Vagina (tissue), 2 donors: ENCODE measurements at regions not wholly inside any gene's neighbourhood (a gene's known extent, or its start where the extent isn't known, plus 50 kb on each side); places are given as distances from the start of the nearest gene placed in this dataset.

Source experiments
- POLR2A ChIP-seq, 2 donors: fragments of 450-650 bp; IDR thresholded peaks; one replicate each; pipeline ENCODE4 v1.6.1; 2017; ENCODE audit warnings: antibody characterized with exemption in 2 of 2, mild to moderate bottlenecking in 2 of 2, moderate library complexity in 2 of 2
- TF ChIP-seq, protein P1 (sequence below), 3 experiments: fragments of 450-650 bp in 2 of 3; fragments of 200-600 bp in 1 of 3; sonication (generic) in 1 of 3; IDR thresholded peaks; one replicate each; pipeline ENCODE4 v1.5.1; 2017 to 2019; ENCODE audit warnings: antibody characterized with exemption in 3 of 3, mild to moderate bottlenecking in 2 of 3, moderate library complexity in 2 of 3

DNA sequence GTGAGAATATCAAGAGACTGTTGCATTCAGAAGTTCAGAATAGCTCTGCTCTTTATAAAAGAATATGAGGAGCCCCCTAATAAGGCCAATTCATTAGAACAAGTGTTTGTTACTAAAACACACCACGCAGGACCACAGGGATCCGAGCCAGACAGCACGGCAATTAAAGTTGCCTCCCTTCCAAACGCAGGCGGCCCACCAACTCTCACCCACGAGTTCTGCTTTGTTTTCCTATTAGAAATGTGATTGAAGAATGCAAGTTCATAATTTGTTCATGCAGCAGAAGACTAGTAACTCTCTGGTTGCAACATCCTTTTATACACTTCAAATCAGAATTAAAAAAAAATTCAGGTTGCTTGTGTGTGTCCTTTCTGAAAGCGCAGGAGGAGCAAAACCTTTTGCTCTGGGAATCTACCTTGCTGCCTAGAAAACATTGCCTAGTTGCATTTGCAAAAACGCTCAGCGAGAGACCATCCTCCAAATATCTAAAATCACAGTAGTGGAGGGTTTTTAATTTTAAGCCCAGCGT is 1044.1 kb upstream of the NR2F2 start:
- TF ChIP-seq, protein P1, sequence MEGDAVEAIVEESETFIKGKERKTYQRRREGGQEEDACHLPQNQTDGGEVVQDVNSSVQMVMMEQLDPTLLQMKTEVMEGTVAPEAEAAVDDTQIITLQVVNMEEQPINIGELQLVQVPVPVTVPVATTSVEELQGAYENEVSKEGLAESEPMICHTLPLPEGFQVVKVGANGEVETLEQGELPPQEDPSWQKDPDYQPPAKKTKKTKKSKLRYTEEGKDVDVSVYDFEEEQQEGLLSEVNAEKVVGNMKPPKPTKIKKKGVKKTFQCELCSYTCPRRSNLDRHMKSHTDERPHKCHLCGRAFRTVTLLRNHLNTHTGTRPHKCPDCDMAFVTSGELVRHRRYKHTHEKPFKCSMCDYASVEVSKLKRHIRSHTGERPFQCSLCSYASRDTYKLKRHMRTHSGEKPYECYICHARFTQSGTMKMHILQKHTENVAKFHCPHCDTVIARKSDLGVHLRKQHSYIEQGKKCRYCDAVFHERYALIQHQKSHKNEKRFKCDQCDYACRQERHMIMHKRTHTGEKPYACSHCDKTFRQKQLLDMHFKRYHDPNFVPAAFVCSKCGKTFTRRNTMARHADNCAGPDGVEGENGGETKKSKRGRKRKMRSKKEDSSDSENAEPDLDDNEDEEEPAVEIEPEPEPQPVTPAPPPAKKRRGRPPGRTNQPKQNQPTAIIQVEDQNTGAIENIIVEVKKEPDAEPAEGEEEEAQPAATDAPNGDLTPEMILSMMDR (IDR thresholded peaks at IDR 0.05): no peak
- TF ChIP-seq POLR2A (IDR thresholded peaks at IDR 0.05): no peak
